ENCODE measurements at regions not wholly inside any gene's neighbourhood (a gene's known extent, or its start where the extent isn't known, plus 50 kb on each side); places are given as distances from the start of the nearest gene placed in this dataset.

DNA sequence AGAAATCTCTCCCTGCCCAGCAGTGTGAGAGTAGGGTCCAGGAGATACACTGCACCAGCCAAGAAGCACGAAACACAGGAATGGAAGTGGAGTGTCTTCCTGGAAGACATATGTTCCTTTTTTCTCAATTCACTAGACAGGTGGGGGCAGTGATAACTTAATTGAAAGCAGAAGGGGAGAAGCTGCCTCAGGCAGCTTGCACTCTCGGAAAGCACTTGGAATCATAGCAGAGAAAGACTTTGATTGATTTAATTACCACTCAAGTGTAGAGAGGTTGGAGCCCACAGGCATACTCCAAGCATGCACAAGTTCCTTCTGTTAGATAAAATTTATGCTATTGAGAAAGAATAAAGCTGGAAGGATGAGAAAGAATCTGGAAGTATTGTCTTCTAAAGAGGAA is 249.4 kb downstream of the SLITRK6 start:
- no peak for TF ChIP-seq POLR2A (IDR thresholded peaks at IDR 0.05)
- TF ChIP-seq, protein P1, sequence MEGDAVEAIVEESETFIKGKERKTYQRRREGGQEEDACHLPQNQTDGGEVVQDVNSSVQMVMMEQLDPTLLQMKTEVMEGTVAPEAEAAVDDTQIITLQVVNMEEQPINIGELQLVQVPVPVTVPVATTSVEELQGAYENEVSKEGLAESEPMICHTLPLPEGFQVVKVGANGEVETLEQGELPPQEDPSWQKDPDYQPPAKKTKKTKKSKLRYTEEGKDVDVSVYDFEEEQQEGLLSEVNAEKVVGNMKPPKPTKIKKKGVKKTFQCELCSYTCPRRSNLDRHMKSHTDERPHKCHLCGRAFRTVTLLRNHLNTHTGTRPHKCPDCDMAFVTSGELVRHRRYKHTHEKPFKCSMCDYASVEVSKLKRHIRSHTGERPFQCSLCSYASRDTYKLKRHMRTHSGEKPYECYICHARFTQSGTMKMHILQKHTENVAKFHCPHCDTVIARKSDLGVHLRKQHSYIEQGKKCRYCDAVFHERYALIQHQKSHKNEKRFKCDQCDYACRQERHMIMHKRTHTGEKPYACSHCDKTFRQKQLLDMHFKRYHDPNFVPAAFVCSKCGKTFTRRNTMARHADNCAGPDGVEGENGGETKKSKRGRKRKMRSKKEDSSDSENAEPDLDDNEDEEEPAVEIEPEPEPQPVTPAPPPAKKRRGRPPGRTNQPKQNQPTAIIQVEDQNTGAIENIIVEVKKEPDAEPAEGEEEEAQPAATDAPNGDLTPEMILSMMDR (IDR thresholded peaks at IDR 0.05 in 8 of 11, conservative IDR thresholded peaks at IDR 0.05 in 3 of 11) = no peak
- TF ChIP-seq POLR2AphosphoS5 (IDR thresholded peaks at IDR 0.05) = no peak
